ENCODE measurements at regions not wholly inside any gene's neighbourhood (a gene's known extent, or its start where the extent isn't known, plus 50 kb on each side); places are given as distances from the start of the nearest gene placed in this dataset.

DNA sequence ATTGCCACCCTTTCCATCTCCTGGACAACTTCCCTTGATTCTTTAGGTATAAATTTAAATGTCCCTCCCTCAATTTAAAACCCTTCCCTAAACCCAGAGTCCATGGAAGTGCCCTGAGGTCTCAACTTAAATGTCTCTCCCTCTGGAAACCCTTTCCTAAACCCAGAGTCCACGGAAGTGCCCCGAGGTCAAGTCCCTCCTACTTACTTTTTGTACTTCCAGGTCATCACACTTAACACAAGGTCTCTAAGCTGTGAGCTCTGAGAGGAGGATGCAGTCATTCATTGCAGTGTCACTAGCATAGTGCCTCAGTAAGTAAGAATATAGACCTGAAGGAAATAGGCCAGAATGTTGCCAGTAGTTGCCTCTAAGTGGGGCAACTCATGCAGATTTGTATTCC, 78.2 kb upstream of the BNC1 start:
- TF ChIP-seq, protein P1, sequence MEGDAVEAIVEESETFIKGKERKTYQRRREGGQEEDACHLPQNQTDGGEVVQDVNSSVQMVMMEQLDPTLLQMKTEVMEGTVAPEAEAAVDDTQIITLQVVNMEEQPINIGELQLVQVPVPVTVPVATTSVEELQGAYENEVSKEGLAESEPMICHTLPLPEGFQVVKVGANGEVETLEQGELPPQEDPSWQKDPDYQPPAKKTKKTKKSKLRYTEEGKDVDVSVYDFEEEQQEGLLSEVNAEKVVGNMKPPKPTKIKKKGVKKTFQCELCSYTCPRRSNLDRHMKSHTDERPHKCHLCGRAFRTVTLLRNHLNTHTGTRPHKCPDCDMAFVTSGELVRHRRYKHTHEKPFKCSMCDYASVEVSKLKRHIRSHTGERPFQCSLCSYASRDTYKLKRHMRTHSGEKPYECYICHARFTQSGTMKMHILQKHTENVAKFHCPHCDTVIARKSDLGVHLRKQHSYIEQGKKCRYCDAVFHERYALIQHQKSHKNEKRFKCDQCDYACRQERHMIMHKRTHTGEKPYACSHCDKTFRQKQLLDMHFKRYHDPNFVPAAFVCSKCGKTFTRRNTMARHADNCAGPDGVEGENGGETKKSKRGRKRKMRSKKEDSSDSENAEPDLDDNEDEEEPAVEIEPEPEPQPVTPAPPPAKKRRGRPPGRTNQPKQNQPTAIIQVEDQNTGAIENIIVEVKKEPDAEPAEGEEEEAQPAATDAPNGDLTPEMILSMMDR (IDR thresholded peaks at IDR 0.05), result no peak
- no peak for TF ChIP-seq POLR2A (IDR thresholded peaks at IDR 0.05)
